Lung (tissue), 11 donors: ENCODE measurements at regions not wholly inside any gene's neighbourhood (a gene's known extent, or its start where the extent isn't known, plus 50 kb on each side); places are given as distances from the start of the nearest gene placed in this dataset.
A peak's percentile ranks its signal among the peaks of the same experiment; 100 is the strongest.

Experiments
- ATAC-seq: fragments of 200-7000 bp; cut with Tn5 transposase; one replicate; pipeline ENCODE4 v1.9.1; 2020; ENCODE audit warnings: moderate number of reproducible peaks; ENCODE audit not compliant: insufficient read depth, low FRiP score
- DNase-seq, 3 donors: peaks; one replicate each; pipeline ENCODE4 v3.0.0-alpha.2; 2013 to 2017
- H3K27ac ChIP-seq, 2 donors: one replicate each; pipeline ENCODE4 v1.5.1; 2013; ENCODE audit warnings: mild to moderate bottlenecking in 2 of 2, moderate library complexity in 2 of 2, control low read depth in 1 of 2, inconsistent platforms in 1 of 2, low read depth in 1 of 2, low read length in 1 of 2
- H3K27me3 ChIP-seq, 3 donors: one replicate each; pipeline ENCODE4 v1.5.1; 2013; ENCODE audit warnings: low read length in 2 of 3; ENCODE audit not compliant: control insufficient read depth in 3 of 3, insufficient read depth in 3 of 3
- H3K36me3 ChIP-seq, 4 donors: one replicate each; pipeline ENCODE4 v1.5.1; 2013; ENCODE audit warnings: low read length in 4 of 4, mild to moderate bottlenecking in 1 of 4, moderate library complexity in 1 of 4; ENCODE audit not compliant: control insufficient read depth in 4 of 4, insufficient read depth in 4 of 4
- H3K4me1 ChIP-seq, 5 donors: one replicate each; pipeline ENCODE4 v1.5.1; 2013; ENCODE audit warnings: low read length in 5 of 5, mild to moderate bottlenecking in 2 of 5, moderate library complexity in 1 of 5; ENCODE audit not compliant: control insufficient read depth in 5 of 5, insufficient read depth in 5 of 5
- H3K4me3 ChIP-seq: one replicate; pipeline ENCODE4 v1.5.1; 2013; ENCODE audit warnings: mild to moderate bottlenecking, control low read depth, moderate library complexity
- H3K9ac ChIP-seq, 2 donors: one replicate each; pipeline ENCODE4 v1.5.1; 2013; ENCODE audit warnings: low read length in 2 of 2, control low read depth in 1 of 2; ENCODE audit not compliant: insufficient read depth in 1 of 2
- H3K9me3 ChIP-seq, 4 donors: one replicate each; pipeline ENCODE4 v1.5.1; 2013; ENCODE audit warnings: low read length in 3 of 4, mild to moderate bottlenecking in 1 of 4, moderate library complexity in 1 of 4; ENCODE audit not compliant: control insufficient read depth in 4 of 4, insufficient read depth in 3 of 4
- WGBS, 2 donors: extraction: QIAGEN DNeasy Blood & Tissue Kit; methylation state at CpG; one replicate each; pipeline ENCODE4 v1.1.7; 2013; 5-methylcytosine and 5-hydroxymethylcytosine counted together
- TF ChIP-seq, protein P1 (sequence below): IDR thresholded peaks from 2 replicates; pipeline ENCODE4 v1.5.1; 2012; ENCODE audit warnings: mild to moderate bottlenecking; ENCODE audit errors: control extremely low read depth, extremely low read depth
- donor health status: control.
- donor health status: control.
- donor health status: Bipolar disorder and iron deficiency.
- donor health status: healthy.
- donor health status: DM: yes; HTN: yes; CAD: no.

GRCh38 chr12:5242440-5242839 is 189.5 kb upstream of the NTF3 start:
- Histone ChIP-seq H3K27me3 (no peaks in the 10 kb centered on the region), H3K27ac (no peak overlapping the region), H3K4me3 (no peak overlapping the region), H3K4me1 (peaks cover 0 to 2% (median 0%) of the 10 kb centered on the region in 5 donors), H3K9ac (no peak overlapping the region), H3K36me3 (no peaks in the 10 kb centered on the region), H3K9me3 (no peaks in the 10 kb centered on the region)
- DNase-seq, result no peak
- no peak for ATAC-seq
- 85 to 86% methylated on average over 7 of the region's 7 CpGs for WGBS, 2 donors
- TF ChIP-seq, protein P1, sequence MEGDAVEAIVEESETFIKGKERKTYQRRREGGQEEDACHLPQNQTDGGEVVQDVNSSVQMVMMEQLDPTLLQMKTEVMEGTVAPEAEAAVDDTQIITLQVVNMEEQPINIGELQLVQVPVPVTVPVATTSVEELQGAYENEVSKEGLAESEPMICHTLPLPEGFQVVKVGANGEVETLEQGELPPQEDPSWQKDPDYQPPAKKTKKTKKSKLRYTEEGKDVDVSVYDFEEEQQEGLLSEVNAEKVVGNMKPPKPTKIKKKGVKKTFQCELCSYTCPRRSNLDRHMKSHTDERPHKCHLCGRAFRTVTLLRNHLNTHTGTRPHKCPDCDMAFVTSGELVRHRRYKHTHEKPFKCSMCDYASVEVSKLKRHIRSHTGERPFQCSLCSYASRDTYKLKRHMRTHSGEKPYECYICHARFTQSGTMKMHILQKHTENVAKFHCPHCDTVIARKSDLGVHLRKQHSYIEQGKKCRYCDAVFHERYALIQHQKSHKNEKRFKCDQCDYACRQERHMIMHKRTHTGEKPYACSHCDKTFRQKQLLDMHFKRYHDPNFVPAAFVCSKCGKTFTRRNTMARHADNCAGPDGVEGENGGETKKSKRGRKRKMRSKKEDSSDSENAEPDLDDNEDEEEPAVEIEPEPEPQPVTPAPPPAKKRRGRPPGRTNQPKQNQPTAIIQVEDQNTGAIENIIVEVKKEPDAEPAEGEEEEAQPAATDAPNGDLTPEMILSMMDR, result no peak

- ATAC-seq (no peak), DNase-seq (peak in 2 of 3 donors; percentile 21 to 23)
- WGBS, 2 donors, result 79 to 87% methylated on average over 4 of the region's 4 CpGs
- H3K9ac ChIP-seq, result no peak overlapping the region
- TF ChIP-seq, protein P1, result no peak
- no peaks in the 10 kb centered on the region for H3K9me3 ChIP-seq
- no peak overlapping the region for H3K4me3 ChIP-seq
- no peaks in the 10 kb centered on the region for H3K27me3 ChIP-seq
- no peak overlapping the region for H3K27ac ChIP-seq
- H3K36me3 ChIP-seq, result no peaks in the 10 kb centered on the region
- peaks cover 0 to 2% (median 0%) of the 10 kb centered on the region in 5 donors for H3K4me1 ChIP-seq
These were observed 188.9 kb upstream of the NTF3 start for GRCh38 chr12:5243014-5243413.

- Histone ChIP-seq H3K36me3 (no peaks in the 10 kb centered on the region), H3K9ac (no peak overlapping the region), H3K4me1 (peaks cover 0 to 2% (median 0%) of the 10 kb centered on the region in 5 donors), H3K27me3 (no peaks in the 10 kb centered on the region), H3K4me3 (no peak overlapping the region), H3K27ac (no peak overlapping the region), H3K9me3 (no peaks in the 10 kb centered on the region)
- peak in 1 of 3 donors; percentile 17 for DNase-seq
- TF ChIP-seq, protein P1, result no peak
- peak; percentile 19 for ATAC-seq
- 48 to 70% methylated on average over 5 of the region's 5 CpGs for WGBS, 2 donors
These were observed 187.4 kb upstream of the NTF3 start for GRCh38 chr12:5244513-5244972.

DNA sequence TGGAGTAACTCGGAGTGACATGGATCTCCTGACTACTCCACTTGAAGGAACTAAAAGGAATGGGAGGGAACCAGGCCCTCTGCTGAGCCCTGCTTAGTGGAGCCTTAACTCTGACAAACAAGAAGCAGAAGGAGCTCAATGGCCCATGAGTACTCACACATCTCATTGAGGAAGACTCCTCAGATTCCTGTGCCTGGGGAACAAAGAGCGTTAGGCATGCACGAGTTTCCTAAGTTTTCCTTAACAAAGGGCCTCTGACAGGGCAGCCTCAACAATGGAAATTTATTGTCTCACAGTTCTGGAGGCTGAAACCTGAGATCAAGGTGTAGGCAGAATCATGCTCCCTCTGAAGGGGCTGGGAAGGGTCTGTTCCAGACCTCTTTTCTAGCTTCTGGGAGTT is 185.7 kb upstream of the NTF3 start:
- no peak for DNase-seq
- WGBS, 2 donors, result 83 to 84% methylated on average over 3 of the region's 3 CpGs
- Histone ChIP-seq H3K27me3 (no peaks in the 10 kb centered on the region), H3K9me3 (no peaks in the 10 kb centered on the region), H3K9ac (no peak overlapping the region), H3K4me3 (no peak overlapping the region), H3K36me3 (no peaks in the 10 kb centered on the region), H3K27ac (no peak overlapping the region), H3K4me1 (peaks cover 0 to 2% (median 0%) of the 10 kb centered on the region in 5 donors)
- ATAC-seq, result no peak
- TF ChIP-seq, protein P1, result no peak
